Caco-2 (cell line): ENCODE measurements at regions not wholly inside any gene's neighbourhood (a gene's known extent, or its start where the extent isn't known, plus 50 kb on each side); places are given as distances from the start of the nearest gene placed in this dataset.
A peak's percentile ranks its signal among the peaks of the same experiment; 100 is the strongest.

Experiments
- BruUV-seq: library from RNA; stranded (reverse); fragments of 400-500 nt; replicated peaks from 2 replicates; lab custom pipeline; 2021; lab: Mats Ljungman, UMichigan
- CTCF ChIA-PET: fragments of 300-600 bp; sonication (Branson Sonifier 250); formaldehyde crosslinking; loops from one replicate; lab custom pipeline; 2022; ENCODE audit warnings: antibody characterized with exemption; lab: Charles Lee
- POLR2A ChIA-PET: fragments of 300-600 bp; sonication (Branson Sonifier 250); formaldehyde crosslinking; loops from one replicate; lab custom pipeline; 2022; ENCODE audit warnings: antibody characterized with exemption; lab: Charles Lee
- DNase-seq, 2 experiments: peaks; one replicate each; pipeline versions ENCODE4 v3.0.0 to v3.0.0-alpha.2; 2020 to 2022
- H3K27me3 ChIP-seq: replicated peaks from 2 replicates; pipeline ENCODE4 v1.6.0; 2011; ENCODE audit warnings: low read length; ENCODE audit not compliant: control insufficient read depth, insufficient read depth
- H3K36me3 ChIP-seq: 2 replicates; pipeline ENCODE4 v1.5.1; 2011; ENCODE audit warnings: low read length; ENCODE audit not compliant: control insufficient read depth, insufficient read depth
- H3K4me1 ChIP-seq: fragments of 250-450 bp; sonication (Bioruptor Pico); 2 replicates; pipeline ENCODE4 v1.5.1; 2020; ENCODE audit warnings: mild to moderate bottlenecking
- H3K4me3 ChIP-seq: 2 replicates; pipeline ENCODE4 v1.5.1; 2011; ENCODE audit warnings: low read depth, mild to moderate bottlenecking, control low read depth, low read length
- H3K9me3 ChIP-seq: fragments of 250-450 bp; sonication (Bioruptor Pico); 2 replicates; pipeline ENCODE4 v1.5.1; 2020; ENCODE audit warnings: mild to moderate bottlenecking, moderate library complexity
- H3K27ac Mint-ChIP-seq: one replicate; pipeline ENCODE4 v1.8.0; 2022; ENCODE audit warnings: mixed read lengths; ENCODE audit not compliant: unreplicated experiment
- H3K27me3 Mint-ChIP-seq: one replicate; pipeline ENCODE4 v1.8.0; 2022; ENCODE audit warnings: mixed read lengths; ENCODE audit not compliant: insufficient read depth, unreplicated experiment
- H3K36me3 Mint-ChIP-seq: one replicate; pipeline ENCODE4 v1.8.0; 2022; ENCODE audit warnings: mild to moderate bottlenecking, mixed read lengths; ENCODE audit not compliant: insufficient read depth, unreplicated experiment
- H3K4me1 Mint-ChIP-seq: one replicate; pipeline ENCODE4 v1.8.0; 2022; ENCODE audit warnings: low read depth, mixed read lengths; ENCODE audit not compliant: unreplicated experiment
- H3K4me3 Mint-ChIP-seq: one replicate; pipeline ENCODE4 v1.8.0; 2022; ENCODE audit warnings: mild to moderate bottlenecking, moderate library complexity, mixed read lengths; ENCODE audit not compliant: unreplicated experiment
- H3K9me3 Mint-ChIP-seq: one replicate; pipeline ENCODE4 v1.8.0; 2022; ENCODE audit warnings: mixed read lengths; ENCODE audit not compliant: unreplicated experiment
- intact Hi-C: fragments of 100-400 bp; cut with micrococcal nuclease; formaldehyde crosslinking; loops from one replicate; pipeline ENCODE4 v1.10.0; 2022; ENCODE audit not compliant: unreplicated experiment
- TF ChIP-seq, protein P1 (sequence below), 2 experiments: fragments of 200-600 bp in 1 of 2; IDR thresholded peaks; 1 replicate in 1 of 2; 2 replicates in 1 of 2; pipeline versions ENCODE4 v1.5.1 to v1.8.0; 2011 to 2022; ENCODE audit warnings: antibody characterized with exemption in 1 of 2, control low read depth in 1 of 2, inconsistent platforms in 1 of 2, low read depth in 1 of 2, low read length in 1 of 2, mild to moderate bottlenecking in 1 of 2, moderate library complexity in 1 of 2; ENCODE audit not compliant: insufficient read depth in 1 of 2, severe bottlenecking in 1 of 2, unreplicated experiment in 1 of 2

DNA sequence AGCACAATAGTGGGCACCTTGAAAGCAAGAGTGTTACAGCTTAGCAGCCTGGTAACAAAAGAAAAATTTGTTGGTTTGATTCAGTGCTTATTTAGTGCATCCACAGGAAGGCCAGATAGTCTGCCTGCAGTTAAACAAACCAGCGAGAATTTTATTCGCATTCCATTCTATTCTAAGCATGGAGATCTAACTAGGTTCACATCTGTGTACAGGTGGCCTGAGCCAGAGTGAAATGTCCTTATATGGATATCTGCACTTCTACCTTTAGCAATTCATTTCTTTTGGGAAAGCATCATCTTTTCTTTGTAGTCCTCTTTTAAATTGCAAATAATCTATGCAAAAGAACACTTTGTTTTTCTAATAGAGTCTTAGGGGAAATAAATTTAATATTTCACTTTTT lies 659.0 kb upstream of the FZD8 start:
- CTCF ChIA-PET: interaction anchor here (0.6 kb wide), 1 partner anchor 8 kb away, joined by 4 read pairs; no protein-coding TSS in a partner anchor
- no TSS peak for BruUV-seq
- no peaks in the 10 kb centered on the region for H3K36me3 Mint-ChIP-seq

DNA sequence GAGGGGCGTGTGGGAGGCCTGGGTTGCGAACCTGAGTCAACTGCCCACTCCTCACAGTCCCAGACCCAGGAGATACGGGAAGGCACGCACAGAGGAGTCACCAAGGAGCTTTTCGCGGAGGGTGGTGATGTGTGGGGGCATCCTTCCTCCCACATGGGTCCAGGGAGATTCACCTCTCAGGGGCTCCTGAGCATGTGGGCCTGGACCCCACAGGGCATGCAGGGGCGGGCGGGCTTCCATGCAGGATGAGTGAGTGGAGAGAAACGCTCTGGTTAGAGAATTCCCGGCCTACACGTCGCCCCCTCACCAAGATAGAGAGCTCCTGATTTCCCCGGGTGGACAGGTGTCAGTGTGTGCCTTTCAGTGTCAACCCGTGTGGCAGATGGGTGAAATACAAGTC lies 641.7 kb upstream of the FZD8 start:
- no peaks in the 10 kb centered on the region for H3K27me3 ChIP-seq
- H3K27me3 Mint-ChIP-seq: no peaks in the 10 kb centered on the region
- H3K27ac Mint-ChIP-seq: no peak overlapping the region
- intact Hi-C loops: no loop called here
- no peaks in the 10 kb centered on the region for H3K36me3 Mint-ChIP-seq
- ChIA-PET CTCF (no interaction called here), POLR2A (no interaction called here)
- no peak for DNase-seq
- H3K4me3 Mint-ChIP-seq: no peak overlapping the region
- no peaks in the 10 kb centered on the region for H3K4me1 Mint-ChIP-seq
- no TSS peak for BruUV-seq
- no peaks in the 10 kb centered on the region for H3K36me3 ChIP-seq
- peaks cover 34% of the 10 kb centered on the region for H3K9me3 Mint-ChIP-seq
- TF ChIP-seq, protein P1, sequence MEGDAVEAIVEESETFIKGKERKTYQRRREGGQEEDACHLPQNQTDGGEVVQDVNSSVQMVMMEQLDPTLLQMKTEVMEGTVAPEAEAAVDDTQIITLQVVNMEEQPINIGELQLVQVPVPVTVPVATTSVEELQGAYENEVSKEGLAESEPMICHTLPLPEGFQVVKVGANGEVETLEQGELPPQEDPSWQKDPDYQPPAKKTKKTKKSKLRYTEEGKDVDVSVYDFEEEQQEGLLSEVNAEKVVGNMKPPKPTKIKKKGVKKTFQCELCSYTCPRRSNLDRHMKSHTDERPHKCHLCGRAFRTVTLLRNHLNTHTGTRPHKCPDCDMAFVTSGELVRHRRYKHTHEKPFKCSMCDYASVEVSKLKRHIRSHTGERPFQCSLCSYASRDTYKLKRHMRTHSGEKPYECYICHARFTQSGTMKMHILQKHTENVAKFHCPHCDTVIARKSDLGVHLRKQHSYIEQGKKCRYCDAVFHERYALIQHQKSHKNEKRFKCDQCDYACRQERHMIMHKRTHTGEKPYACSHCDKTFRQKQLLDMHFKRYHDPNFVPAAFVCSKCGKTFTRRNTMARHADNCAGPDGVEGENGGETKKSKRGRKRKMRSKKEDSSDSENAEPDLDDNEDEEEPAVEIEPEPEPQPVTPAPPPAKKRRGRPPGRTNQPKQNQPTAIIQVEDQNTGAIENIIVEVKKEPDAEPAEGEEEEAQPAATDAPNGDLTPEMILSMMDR (IDR thresholded peaks at IDR 0.05; ENCODE audit: insufficient read depth in 1 of 2, low read depth in 1 of 2, low read length in 1 of 2, severe bottlenecking in 1 of 2, unreplicated experiment in 1 of 2): no peak
- H3K4me1 ChIP-seq: peaks cover 11% of the 10 kb centered on the region
- H3K9me3 ChIP-seq: peaks cover 19% of the 10 kb centered on the region; the same call in 1 of the 2 replicates
- H3K4me3 ChIP-seq: no peak overlapping the region

More for the DNA sequence above, 659.0 kb upstream of the FZD8 start:
- intact Hi-C loops: no loop called here
- no peaks in the 10 kb centered on the region for H3K9me3 ChIP-seq
- H3K36me3 ChIP-seq: no peaks in the 10 kb centered on the region
- H3K27me3 Mint-ChIP-seq: peaks cover 3% of the 10 kb centered on the region
- H3K27ac Mint-ChIP-seq: no peak overlapping the region
- POLR2A ChIA-PET: no interaction called here
- no peak for DNase-seq
- no peaks in the 10 kb centered on the region for H3K4me1 ChIP-seq
- TF ChIP-seq, protein P1 (IDR thresholded peaks at IDR 0.05; ENCODE audit: insufficient read depth in 1 of 2, low read depth in 1 of 2, low read length in 1 of 2, severe bottlenecking in 1 of 2, unreplicated experiment in 1 of 2): no peak
- no peak overlapping the region for H3K4me3 Mint-ChIP-seq
- no peak overlapping the region for H3K4me3 ChIP-seq
- no peaks in the 10 kb centered on the region for H3K4me1 Mint-ChIP-seq
- no peaks in the 10 kb centered on the region for H3K9me3 Mint-ChIP-seq
- H3K27me3 ChIP-seq: no peaks in the 10 kb centered on the region

DNA sequence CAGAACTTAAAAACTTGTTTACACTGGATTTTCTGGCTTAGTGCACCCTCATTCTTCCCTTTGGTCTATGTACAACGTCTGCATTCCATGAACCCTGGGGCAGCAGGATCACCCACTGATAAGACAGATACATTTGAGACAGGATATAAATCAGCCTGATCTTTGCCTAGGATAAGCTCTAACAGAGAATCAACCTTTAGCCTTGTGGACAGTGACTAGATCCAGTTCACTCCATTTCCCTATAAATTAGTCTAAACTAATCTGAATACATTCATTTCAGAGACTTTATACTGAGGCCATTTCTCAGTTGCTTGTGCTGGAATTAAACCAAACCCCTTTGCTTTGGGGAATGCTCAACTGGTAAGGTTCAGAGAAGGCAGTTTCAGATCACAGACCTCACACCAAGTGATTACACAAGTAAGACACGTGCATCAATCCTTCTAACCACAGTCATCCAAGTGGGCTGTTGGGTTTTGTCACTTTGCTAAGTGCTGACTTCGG lies 639.8 kb upstream of the FZD8 start:
- Mint-ChIP-seq H3K27me3 (peaks cover 3% of the 10 kb centered on the region), H3K4me3 (no peak overlapping the region), H3K4me1 (no peaks in the 10 kb centered on the region), H3K36me3 (no peaks in the 10 kb centered on the region), H3K9me3 (peaks cover 16% of the 10 kb centered on the region), H3K27ac (no peak overlapping the region)
- intact Hi-C loops: no loop called here
- peaks cover 11% of the 10 kb centered on the region for H3K4me1 ChIP-seq
- TF ChIP-seq, protein P1 (IDR thresholded peaks at IDR 0.05; ENCODE audit: insufficient read depth in 1 of 2, low read depth in 1 of 2, low read length in 1 of 2, severe bottlenecking in 1 of 2, unreplicated experiment in 1 of 2): no peak
- 0 out of 2 replicates have a peak, but pooled peaks cover 9% of the 10 kb centered on the region for H3K9me3 ChIP-seq
- ChIA-PET POLR2A (no interaction called here), CTCF (no interaction called here)
- H3K4me3 ChIP-seq: no peak overlapping the region
- no TSS peak for BruUV-seq
- no peaks in the 10 kb centered on the region for H3K27me3 ChIP-seq
- DNase-seq: peak; percentile 41 to 60
- no peaks in the 10 kb centered on the region for H3K36me3 ChIP-seq
